A673 (cell line): ENCODE measurements at regions not wholly inside any gene's neighbourhood (a gene's known extent, or its start where the extent isn't known, plus 50 kb on each side); places are given as distances from the start of the nearest gene placed in this dataset.

Experiments used
- EZH2 ChIP-seq: fragments of 200-600 bp; sonication (generic); IDR thresholded peaks from 2 replicates; pipeline ENCODE4 v1.6.1; 2017; ENCODE audit warnings: borderline replicate concordance, low read depth, mild to moderate bottlenecking, mixed read lengths, antibody characterized with exemption, low read length; ENCODE audit not compliant: poor library complexity, severe bottlenecking
- TF ChIP-seq, protein P1 (sequence below): fragments of 300-800, 200-600 bp; sonication (generic); conservative IDR thresholded peaks from 2 replicates; pipeline ENCODE4 v1.5.1; 2017; ENCODE audit warnings: low read depth, mild to moderate bottlenecking, antibody characterized with exemption, low read length, moderate library complexity, mixed read lengths

DNA sequence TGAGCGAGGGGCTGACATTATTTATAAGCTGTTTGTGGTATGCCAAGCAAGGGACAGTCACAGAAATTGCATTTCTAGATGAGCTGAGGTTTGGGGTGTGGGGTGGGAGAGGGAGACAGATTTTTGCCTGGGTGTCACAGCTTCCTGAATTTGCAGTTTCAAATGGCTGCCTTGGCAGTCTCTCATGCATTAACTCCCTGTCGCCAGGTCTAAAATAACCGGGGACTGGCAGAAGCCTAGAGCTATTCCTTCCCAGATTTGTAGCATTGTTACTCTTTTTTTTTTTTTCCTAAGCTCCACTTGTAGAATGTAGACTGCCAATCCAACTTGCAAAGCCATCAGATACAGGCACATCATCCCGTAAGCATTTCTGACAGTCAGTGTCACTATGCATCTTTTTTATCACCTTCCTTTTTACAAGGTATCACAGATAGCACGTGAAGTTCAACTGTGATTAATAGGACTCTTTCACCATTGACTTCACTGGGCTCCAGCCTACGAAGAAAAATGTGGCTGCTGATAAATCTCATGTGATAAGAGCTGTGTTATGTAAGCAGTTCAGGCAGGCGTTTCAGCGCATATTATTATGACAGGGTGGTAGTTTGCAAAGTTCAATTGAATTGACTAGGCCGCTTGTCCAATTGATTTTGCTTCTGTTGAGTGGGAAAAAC, 130.7 kb upstream of the CELF2 start:
- TF ChIP-seq, protein P1, sequence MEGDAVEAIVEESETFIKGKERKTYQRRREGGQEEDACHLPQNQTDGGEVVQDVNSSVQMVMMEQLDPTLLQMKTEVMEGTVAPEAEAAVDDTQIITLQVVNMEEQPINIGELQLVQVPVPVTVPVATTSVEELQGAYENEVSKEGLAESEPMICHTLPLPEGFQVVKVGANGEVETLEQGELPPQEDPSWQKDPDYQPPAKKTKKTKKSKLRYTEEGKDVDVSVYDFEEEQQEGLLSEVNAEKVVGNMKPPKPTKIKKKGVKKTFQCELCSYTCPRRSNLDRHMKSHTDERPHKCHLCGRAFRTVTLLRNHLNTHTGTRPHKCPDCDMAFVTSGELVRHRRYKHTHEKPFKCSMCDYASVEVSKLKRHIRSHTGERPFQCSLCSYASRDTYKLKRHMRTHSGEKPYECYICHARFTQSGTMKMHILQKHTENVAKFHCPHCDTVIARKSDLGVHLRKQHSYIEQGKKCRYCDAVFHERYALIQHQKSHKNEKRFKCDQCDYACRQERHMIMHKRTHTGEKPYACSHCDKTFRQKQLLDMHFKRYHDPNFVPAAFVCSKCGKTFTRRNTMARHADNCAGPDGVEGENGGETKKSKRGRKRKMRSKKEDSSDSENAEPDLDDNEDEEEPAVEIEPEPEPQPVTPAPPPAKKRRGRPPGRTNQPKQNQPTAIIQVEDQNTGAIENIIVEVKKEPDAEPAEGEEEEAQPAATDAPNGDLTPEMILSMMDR, result no peak
- TF ChIP-seq EZH2, result no peak
